Adrenal gland (tissue), 9 donors: ENCODE measurements at regions not wholly inside any gene's neighbourhood (a gene's known extent, or its start where the extent isn't known, plus 50 kb on each side); places are given as distances from the start of the nearest gene placed in this dataset.

Experiments used
- DNase-seq, 7 donors: peaks; one replicate each; pipeline ENCODE4 v3.0.0-alpha.2; 2019 to 2020
- H3K27ac ChIP-seq, 5 donors: fragments of 200-600 bp; sonication (generic) in 4 of 5; 1 replicate in 3 of 5; 2 replicates in 2 of 5; pipeline versions ENCODE4 v1.5.1 to v1.8.0; 2016 to 2020; ENCODE audit warnings: mild to moderate bottlenecking in 1 of 5
- H3K27me3 ChIP-seq: fragments of 200-600 bp; 2 replicates; pipeline ENCODE4 v1.8.0; 2021
- H3K36me3 ChIP-seq, 2 donors: fragments of 200-600 bp; replicated peaks in 1 of 2; 1 replicate in 1 of 2; 2 replicates in 1 of 2; pipeline versions ENCODE4 v1.5.1 to v1.8.0; 2018 to 2022
- H3K4me1 ChIP-seq, 2 donors: fragments of 200-600 bp; replicated peaks in 1 of 2; 1 replicate in 1 of 2; 2 replicates in 1 of 2; pipeline versions ENCODE4 v1.5.1 to v1.8.0; 2018 to 2021
- H3K4me3 ChIP-seq, 4 donors: fragments of 200-600 bp; sonication (generic) in 3 of 4; one replicate each; pipeline ENCODE4 v1.5.1; 2016 to 2018
- H3K9me3 ChIP-seq, 3 donors: fragments of 200-600 bp; sonication (generic) in 1 of 3; replicated peaks in 1 of 3; 1 replicate in 2 of 3; 2 replicates in 1 of 3; pipeline versions ENCODE4 v1.5.1 to v1.8.0; 2016 to 2021
- CTCF ChIP-seq, 6 experiments: fragments of 450-650 bp in 4 of 6; fragments of 200-600 bp in 2 of 6; sonication (generic) in 1 of 6; IDR thresholded peaks; 1 replicate in 5 of 6; 2 replicates in 1 of 6; pipeline versions ENCODE4 v1.5.1 to v1.8.0; 2016 to 2021; ENCODE audit warnings: antibody characterized with exemption in 6 of 6, mild to moderate bottlenecking in 2 of 6, moderate library complexity in 1 of 6
- POLR2A ChIP-seq, 2 donors: fragments of 450-650 bp; IDR thresholded peaks; one replicate each; pipeline ENCODE4 v1.6.1; 2017; ENCODE audit warnings: antibody characterized with exemption in 2 of 2, mild to moderate bottlenecking in 2 of 2, moderate library complexity in 1 of 2
- WGBS, 4 donors: extraction: QIAGEN DNeasy Blood & Tissue Kit in 2 of 4; methylation state at CpG; one replicate each; pipeline versions ENCODE4 v1.1.5 to v1.1.7; 2013 to 2017; 5-methylcytosine and 5-hydroxymethylcytosine counted together
- intact Hi-C, 2 donors: fragments of 100-400 bp; cut with DNase I; formaldehyde crosslinking; loops; one replicate each; pipeline versions ENCODE4 v1.14.1 to v1.15.0; 2022 to 2023
- donor health status: healthy with polysubstance abuse.
- donor health status: Bipolar disorder and iron deficiency.
- donor health status: DM: yes; HTN: yes; CAD: no.
- donor health status: DM: no; HTN: no; CAD: no.
- donor health status: DM: no; HTN: no; CAD: no.

DNA sequence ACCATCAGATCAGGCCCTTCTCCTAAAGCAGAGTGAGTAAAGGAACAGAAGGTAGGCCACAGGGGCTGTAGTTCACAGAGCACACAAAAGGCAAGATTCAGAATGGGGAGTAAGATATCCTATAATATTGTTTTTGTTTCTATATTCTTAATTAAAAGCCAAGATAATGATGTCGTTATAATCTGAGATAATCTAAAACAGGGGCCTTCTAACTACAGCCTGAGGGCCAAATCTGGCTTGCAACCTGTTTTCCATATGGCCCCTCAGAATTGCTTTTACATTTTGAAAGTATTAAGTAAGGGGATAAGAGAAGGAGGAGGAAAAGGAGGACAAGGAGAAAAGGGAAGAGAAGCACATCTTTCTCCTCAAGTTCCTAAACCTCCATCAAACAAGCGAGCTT lies 435.8 kb downstream of the CSNK1G3 start:
- Histone ChIP-seq H3K9me3 (no peaks in the 10 kb centered on the region), H3K4me1 (no peaks in the 10 kb centered on the region), H3K4me3 (no peak overlapping the region), H3K27me3 (no peaks in the 10 kb centered on the region), H3K27ac (no peak overlapping the region), H3K36me3 (no peaks in the 10 kb centered on the region)
- WGBS, 4 donors: 79 to 93% (median 88%) methylated on average over 2 of the region's 2 CpGs
- TF ChIP-seq POLR2A (IDR thresholded peaks at IDR 0.05): no peak
- no peak for TF ChIP-seq CTCF (IDR thresholded peaks at IDR 0.05)
- intact Hi-C loops: no loop called here
- no peak for DNase-seq

DNA sequence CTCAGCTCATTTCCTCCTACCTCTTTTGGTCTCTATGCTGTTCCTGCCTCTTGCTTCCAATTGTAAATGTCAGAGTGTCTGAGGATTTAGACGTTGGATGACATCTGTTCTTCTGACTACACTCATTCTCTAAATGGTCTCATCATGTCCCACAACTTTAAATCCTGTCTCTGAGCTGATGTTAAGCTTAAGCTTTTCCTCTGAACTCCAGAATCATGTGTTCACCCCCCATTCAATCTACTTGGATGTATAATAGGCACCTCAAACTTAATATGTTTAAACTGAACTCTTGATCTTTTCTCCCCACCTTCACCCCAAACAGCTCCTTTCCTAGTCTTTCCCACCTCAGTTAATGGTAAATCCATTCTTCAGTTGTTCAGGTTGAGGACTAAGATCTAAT lies 433.6 kb downstream of the CSNK1G3 start:
- no peaks in the 10 kb centered on the region for H3K36me3 ChIP-seq
- H3K27ac ChIP-seq: no peak overlapping the region
- H3K4me3 ChIP-seq: no peak overlapping the region
- no peaks in the 10 kb centered on the region for H3K27me3 ChIP-seq
- no peaks in the 10 kb centered on the region for H3K9me3 ChIP-seq
- no peak for TF ChIP-seq POLR2A (IDR thresholded peaks at IDR 0.05)
- no peak for TF ChIP-seq CTCF (IDR thresholded peaks at IDR 0.05)
- 59 to 78% (median 69%) methylated on average over 1 of the region's 1 CpG for WGBS, 4 donors
- no peak for DNase-seq
- H3K4me1 ChIP-seq: no peaks in the 10 kb centered on the region
- intact Hi-C loops: no loop called here

- Histone ChIP-seq H3K9me3 (peaks cover 0 to 7% (median 0%) of the 10 kb centered on the region in 3 donors), H3K27ac (no peak overlapping the region), H3K27me3 (no peaks in the 10 kb centered on the region), H3K4me1 (no peaks in the 10 kb centered on the region), H3K4me3 (no peak overlapping the region), H3K36me3 (no peaks in the 10 kb centered on the region)
- DNase-seq: no peak
- TF ChIP-seq POLR2A (IDR thresholded peaks at IDR 0.05): no peak
- no peak for TF ChIP-seq CTCF (IDR thresholded peaks at IDR 0.05)
- intact Hi-C loops: no loop called here
These were observed 431.2 kb downstream of the CSNK1G3 start for GRCh38 chr5:123943151-123943550.

- no peak for DNase-seq
- intact Hi-C loops: no loop called here
- Histone ChIP-seq H3K4me3 (no peak overlapping the region), H3K27me3 (no peaks in the 10 kb centered on the region), H3K27ac (no peak overlapping the region), H3K4me1 (no peaks in the 10 kb centered on the region), H3K36me3 (no peaks in the 10 kb centered on the region), H3K9me3 (peaks cover 0 to 17% (median 7%) of the 10 kb centered on the region in 3 donors)
- TF ChIP-seq CTCF (IDR thresholded peaks at IDR 0.05) (no peak), POLR2A (IDR thresholded peaks at IDR 0.05) (no peak)
These were observed 428.4 kb downstream of the CSNK1G3 start for GRCh38 chr5:123940416-123940815.
